ENCODE measurements at regions not wholly inside any gene's neighbourhood (a gene's known extent, or its start where the extent isn't known, plus 50 kb on each side); places are given as distances from the start of the nearest gene placed in this dataset.
A peak's percentile ranks its signal among the peaks of the same experiment; 100 is the strongest.

DNA sequence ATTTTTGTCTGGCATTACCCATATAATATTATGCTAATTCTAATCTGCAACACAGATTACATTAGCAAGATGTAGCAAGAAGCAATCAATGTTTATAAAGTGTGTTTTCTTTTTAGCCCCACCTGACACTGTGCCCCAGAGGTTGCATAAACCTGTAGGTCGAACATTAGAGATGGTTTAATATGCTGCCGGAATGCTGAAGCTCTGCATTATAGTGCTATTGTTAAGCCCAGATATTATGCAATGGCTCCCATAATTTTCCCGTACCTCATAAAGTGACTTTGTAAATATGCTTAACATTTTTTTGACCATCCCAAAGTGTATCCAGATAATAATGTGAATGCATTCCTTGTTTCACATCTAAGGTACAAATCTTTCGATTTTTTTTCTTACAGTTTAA is 109.3 kb upstream of the MAP4K3 start:
- no peaks in the 10 kb centered on the region for H3K27me3 ChIP-seq (ENCODE audit: insufficient read depth, low read depth)
- H3F3A ChIP-seq (ENCODE audit: insufficient read depth, low read depth): peaks cover 33% of the 10 kb centered on the region
- DNase-seq: peak in 1 of 2 experiments; percentile 64
- intact Hi-C loops (cut with micrococcal nuclease; ENCODE audit: unreplicated experiment): loop anchor here (2.0 kb wide), 1 partner anchor 108 kb away; no protein-coding TSS in a partner anchor
- no peak overlapping the region for H2AFZ ChIP-seq
- CTCF ChIA-PET: no interaction called here
- peaks cover 4% of the 10 kb centered on the region; the same call in 1 of the 2 replicates for H3K36me3 ChIP-seq (ENCODE audit: low read depth)
- H3K27ac ChIP-seq: peak overlapping the region; percentile 64
- no peaks in the 10 kb centered on the region for H3K9me2 ChIP-seq (ENCODE audit: insufficient read depth)
- H3K9me3 ChIP-seq (ENCODE audit: insufficient read depth, low read depth): peaks cover 15% of the 10 kb centered on the region; the same call in 1 of the 2 replicates
- POLR2A ChIA-PET (ENCODE audit: unreplicated experiment): interaction anchor here (0.7 kb wide), 1 partner anchor 25 kb away, joined by 6 read pairs; no protein-coding TSS in a partner anchor
- peaks cover 46% of the 10 kb centered on the region for H3K4me1 ChIP-seq (replicated peaks; ENCODE audit: insufficient read depth)
- H3K4me2 ChIP-seq: peak overlapping the region; percentile 34
- TF ChIP-seq EZH2 (IDR thresholded peaks at IDR 0.05; ENCODE audit: low read depth): no peak
- TF ChIP-seq CTCF (conservative IDR thresholded peaks at IDR 0.05): no peak
- BruUV-seq (replicated peaks): no TSS peak
- H4K20me1 ChIP-seq (ENCODE audit: insufficient read depth): no peaks in the 10 kb centered on the region
- H3K4me3 ChIP-seq: no peak overlapping the region
- no peaks in the 10 kb centered on the region for H3K79me2 ChIP-seq (ENCODE audit: low read depth)

GRCh38 chr2:39546937-39547336 is 109.9 kb upstream of the MAP4K3 start:
- Histone ChIP-seq H3K4me1 (replicated peaks; ENCODE audit: insufficient read depth) (peaks cover 50% of the 10 kb centered on the region), H3K9me3 (ENCODE audit: insufficient read depth, low read depth) (peaks cover 19% of the 10 kb centered on the region; the same call in 1 of the 2 replicates), H3K27ac (peak overlapping the region; percentile 64), H3K27me3 (ENCODE audit: insufficient read depth, low read depth) (no peaks in the 10 kb centered on the region), H3K4me3 (no peak overlapping the region), H3K79me2 (ENCODE audit: low read depth) (no peaks in the 10 kb centered on the region), H3K36me3 (ENCODE audit: low read depth) (peaks cover 4% of the 10 kb centered on the region; the same call in 1 of the 2 replicates), H3K9me2 (ENCODE audit: insufficient read depth) (no peaks in the 10 kb centered on the region), H4K20me1 (ENCODE audit: insufficient read depth) (no peaks in the 10 kb centered on the region), H3K4me2 (peak overlapping the region; percentile 34), H3F3A (ENCODE audit: insufficient read depth, low read depth) (peaks cover 37% of the 10 kb centered on the region), H2AFZ (no peak overlapping the region)
- CTCF ChIA-PET: interaction anchor here (1.2 to 1.7 kb wide), 2 partner anchors 23 to 184 kb away, joined by 4 read pairs; no protein-coding TSS in a partner anchor
- DNase-seq: peak in 1 of 2 experiments; percentile 78
- intact Hi-C loops (cut with micrococcal nuclease; ENCODE audit: unreplicated experiment): loop anchor here (1.0 to 2.0 kb wide), 3 partner anchors 21 to 108 kb away; no protein-coding TSS in a partner anchor
- BruUV-seq (replicated peaks): no TSS peak
- TF ChIP-seq CTCF (conservative IDR thresholded peaks at IDR 0.05): no peak
- no peak for TF ChIP-seq EZH2 (IDR thresholded peaks at IDR 0.05; ENCODE audit: low read depth)
- POLR2A ChIA-PET (ENCODE audit: unreplicated experiment): interaction anchor here (1.3 kb wide), 1 partner anchor 23 kb away, joined by 10 read pairs; no protein-coding TSS in a partner anchor

GRCh38 chr2:39547811-39548719 is 111.0 kb upstream of the MAP4K3 start:
- H3F3A ChIP-seq (ENCODE audit: insufficient read depth, low read depth): peaks cover 37% of the 10 kb centered on the region
- ChIA-PET CTCF (interaction anchor here (0.6 to 1.7 kb wide), 4 partner anchors 24 to 183 kb away, joined by 3 to 4 read pairs (median 4); no protein-coding TSS in a partner anchor), POLR2A (ENCODE audit: unreplicated experiment) (interaction anchor here (0.5 to 1.3 kb wide), 3 partner anchors 23 to 108 kb away, joined by 3 to 10 read pairs (median 7); no protein-coding TSS in a partner anchor)
- peak overlapping the region; percentile 34 for H3K4me2 ChIP-seq
- peak; percentile 74 to 96 for DNase-seq
- H3K27me3 ChIP-seq (ENCODE audit: insufficient read depth, low read depth): no peaks in the 10 kb centered on the region
- intact Hi-C loops (cut with micrococcal nuclease; ENCODE audit: unreplicated experiment): loop anchor here (1.0 to 2.0 kb wide), 6 partner anchors 20 to 109 kb away; no protein-coding TSS in a partner anchor
- H3K4me1 ChIP-seq (replicated peaks; ENCODE audit: insufficient read depth): peaks cover 50% of the 10 kb centered on the region
- H3K9me3 ChIP-seq (ENCODE audit: insufficient read depth, low read depth): peaks cover 19% of the 10 kb centered on the region; the same call in 1 of the 2 replicates
- H4K20me1 ChIP-seq (ENCODE audit: insufficient read depth): no peaks in the 10 kb centered on the region
- H3K36me3 ChIP-seq (ENCODE audit: low read depth): peaks cover 4% of the 10 kb centered on the region; the same call in 1 of the 2 replicates
- TF ChIP-seq CTCF (conservative IDR thresholded peaks at IDR 0.05) (no peak), EZH2 (IDR thresholded peaks at IDR 0.05; ENCODE audit: low read depth) (no peak)
- no peaks in the 10 kb centered on the region for H3K79me2 ChIP-seq (ENCODE audit: low read depth)
- TSS peak; percentile 59 for BruUV-seq (replicated peaks)
- no peak overlapping the region for H3K4me3 ChIP-seq
- H3K27ac ChIP-seq: peak overlapping the region; percentile 64
- peak overlapping the region; percentile 58; the same call in 1 of the 2 replicates for H2AFZ ChIP-seq
- no peaks in the 10 kb centered on the region for H3K9me2 ChIP-seq (ENCODE audit: insufficient read depth)
